HCT116 (cell line): ENCODE measurements at regions not wholly inside any gene's neighbourhood (a gene's known extent, or its start where the extent isn't known, plus 50 kb on each side); places are given as distances from the start of the nearest gene placed in this dataset.

ENCODE experiments used
- ATAC-seq: fragments of 200-7000 bp; cut with Tn5 transposase; 2 replicates; pipeline ENCODE4 v1.9.1; 2020; ENCODE audit warnings: mild to moderate bottlenecking, moderate library complexity
- BruUV-seq: library from RNA; stranded (reverse); fragments of 400-500 nt; replicated peaks from 2 replicates; lab custom pipeline; 2021; lab: Mats Ljungman, UMichigan
- CTCF ChIA-PET: fragments of 300-600 bp; sonication (Branson Sonifier 250); formaldehyde crosslinking; loops from one replicate; lab custom pipeline; 2021; ENCODE audit warnings: antibody characterized with exemption; lab: Charles Lee
- POLR2A ChIA-PET: fragments of 300-600, 350-600 bp; sonication (Branson Sonifier 250); formaldehyde crosslinking; loops from one replicate; lab custom pipeline; 2021; ENCODE audit warnings: antibody characterized with exemption; lab: Charles Lee
- RAD21 ChIA-PET, 2 experiments: fragments of 300-600 bp; sonication (Branson Sonifier 250); formaldehyde crosslinking; loops; one replicate each; lab custom pipeline; 2023; ENCODE audit warnings: low total read pairs in 2 of 2; ENCODE audit not compliant: uncharacterized antibody in 2 of 2, unreplicated experiment in 2 of 2, low non-redundant PET in 1 of 2; lab: Charles Lee
- DNase-seq: peaks from one replicate; pipeline ENCODE4 v3.0.0-alpha.2; 2010; ENCODE audit warnings: low read depth, low spot score
- H2AFZ ChIP-seq: fragments of 200-600 bp; shearing (Covaris generic), sonication (generic); 2 replicates; pipeline ENCODE4 v1.6.1; 2017; ENCODE audit warnings: low read depth, mixed run types, mixed read lengths, antibody characterized with exemption, low read length; ENCODE audit not compliant: poor library complexity, severe bottlenecking
- H3K27ac ChIP-seq: 2 replicates; pipeline ENCODE4 v1.5.1; 2012; ENCODE audit warnings: low read depth, low read length
- H3K27me3 ChIP-seq: fragments of 200-600 bp; sonication (generic); 2 replicates; pipeline ENCODE4 v1.6.1; 2016; ENCODE audit warnings: mixed run types, low read length, mixed read lengths; ENCODE audit not compliant: insufficient read depth
- H3K36me3 ChIP-seq, 2 experiments: fragments of 200-500 bp in 1 of 2; fragments of 200-600 bp in 1 of 2; sonication (Bioruptor generic) in 1 of 2; sonication (generic) in 1 of 2; 2 replicates each; pipeline versions ENCODE4 v1.5.1 to v1.6.1; 2014 to 2016; ENCODE audit warnings: low read length in 2 of 2, inconsistent platforms in 1 of 2, mixed read lengths in 1 of 2, mixed run types in 1 of 2; ENCODE audit not compliant: insufficient read depth in 2 of 2, control insufficient read depth in 1 of 2
- H3K4me1 ChIP-seq, 2 experiments: fragments of 200-600 bp in 1 of 2; sonication (generic) in 1 of 2; 2 replicates each; pipeline versions ENCODE4 v1.5.1 to v1.6.1; 2012 to 2017; ENCODE audit warnings: low read length in 2 of 2, inconsistent platforms in 1 of 2, mild to moderate bottlenecking in 1 of 2, mixed read lengths in 1 of 2, mixed run types in 1 of 2, moderate library complexity in 1 of 2; ENCODE audit not compliant: insufficient read depth in 2 of 2, control insufficient read depth in 1 of 2
- H3K4me2 ChIP-seq: fragments of 200-600 bp; sonication (generic); 2 replicates; pipeline ENCODE4 v1.6.1; 2017; ENCODE audit warnings: mixed run types, low read length, mixed read lengths
- H3K4me3 ChIP-seq, 2 experiments: fragments of 200-600 bp in 1 of 2; sonication (generic) in 1 of 2; replicated peaks in 1 of 2; 2 replicates each; pipeline ENCODE4 v1.5.1; 2011 to 2016; ENCODE audit warnings: low read length in 2 of 2, control low read depth in 1 of 2, low read depth in 1 of 2, mild to moderate bottlenecking in 1 of 2, mixed read lengths in 1 of 2, mixed run types in 1 of 2
- H3K79me2 ChIP-seq: fragments of 200-600 bp; sonication (generic); 2 replicates; pipeline ENCODE4 v1.6.1; 2017; ENCODE audit warnings: mild to moderate bottlenecking, mixed run types, low read length, moderate library complexity, mixed read lengths; ENCODE audit not compliant: insufficient read depth
- H3K9ac ChIP-seq: fragments of 200-600 bp; sonication (generic); 2 replicates; pipeline ENCODE4 v1.6.1; 2016; ENCODE audit warnings: low read length, mixed read lengths
- H3K9me2 ChIP-seq: fragments of 200-600 bp; sonication (generic), shearing (Covaris generic); 2 replicates; pipeline ENCODE4 v1.6.1; 2017; ENCODE audit warnings: mixed run types, mild to moderate bottlenecking, moderate library complexity; ENCODE audit not compliant: insufficient read depth
- H3K9me3 ChIP-seq, 2 experiments: fragments of 200-500 bp in 1 of 2; fragments of 200-600 bp in 1 of 2; sonication (Bioruptor generic) in 1 of 2; sonication (generic) in 1 of 2; 2 replicates each; pipeline ENCODE4 v1.6.1; 2014 to 2017; ENCODE audit warnings: low read length in 2 of 2, mixed read lengths in 2 of 2, inconsistent platforms in 1 of 2, low read depth in 1 of 2, mild to moderate bottlenecking in 1 of 2, mixed run types in 1 of 2, moderate library complexity in 1 of 2; ENCODE audit not compliant: control insufficient read depth in 1 of 2, insufficient read depth in 1 of 2
- H4K20me1 ChIP-seq: fragments of 200-600 bp; sonication (generic), shearing (Covaris generic); 2 replicates; pipeline ENCODE4 v1.6.1; 2017; ENCODE audit warnings: mixed run types, mild to moderate bottlenecking, moderate library complexity; ENCODE audit not compliant: insufficient read depth
- CBX3 ChIP-seq: IDR thresholded peaks from 2 replicates; pipeline ENCODE4 v1.6.1; 2012; ENCODE audit warnings: low read depth
- CEBPB ChIP-seq: IDR thresholded peaks from 2 replicates; pipeline ENCODE4 v1.6.1; 2012; ENCODE audit warnings: low read depth
- EZH2phosphoT487 ChIP-seq: fragments of 200-600 bp; IDR thresholded peaks from 2 replicates; pipeline ENCODE4 v1.6.1; 2018; ENCODE audit warnings: antibody characterized with exemption, borderline replicate concordance
- FOSL1 ChIP-seq: IDR thresholded peaks from 2 replicates; pipeline ENCODE4 v1.6.1; 2012; ENCODE audit warnings: low read depth
- POLR2A ChIP-seq: IDR thresholded peaks from 2 replicates; pipeline ENCODE4 v1.7.0; 2011; ENCODE audit warnings: borderline replicate concordance; ENCODE audit not compliant: insufficient read depth, insufficient read length; ENCODE audit errors: extremely low read depth
- POLR2AphosphoS5 ChIP-seq: IDR thresholded peaks from 2 replicates; pipeline ENCODE4 v1.6.1; 2011; ENCODE audit warnings: mild to moderate bottlenecking, low read depth, low read length, moderate library complexity
- SP1 ChIP-seq: IDR thresholded peaks from 2 replicates; pipeline ENCODE4 v1.6.1; 2012; ENCODE audit warnings: low read depth
- SRF ChIP-seq: IDR thresholded peaks from 2 replicates; pipeline ENCODE4 v1.6.1; 2012; ENCODE audit warnings: low read depth
- TCF7L2 ChIP-seq: IDR thresholded peaks from 2 replicates; pipeline ENCODE4 v1.7.0; 2011; ENCODE audit warnings: borderline replicate concordance, inconsistent platforms; ENCODE audit not compliant: insufficient read depth, insufficient read length; ENCODE audit errors: extremely low read depth
- ZFX ChIP-seq: fragments of 450-650 bp; IDR thresholded peaks from 2 replicates; pipeline ENCODE4 v1.6.1; 2017
- ZNF274 ChIP-seq: fragments of 200-500 bp; sonication (Bioruptor generic); IDR thresholded peaks from 2 replicates; pipeline ENCODE4 v1.6.1; 2014; ENCODE audit warnings: mild to moderate bottlenecking, low read depth, low read length, inconsistent platforms
- intact Hi-C: fragments of 100-400 bp; cut with micrococcal nuclease; formaldehyde crosslinking; loops from 2 replicates; pipeline ENCODE4 v1.10.0; 2022
- TF ChIP-seq, protein P1 (sequence below), 3 experiments: fragments of 200-600 bp in 1 of 3; sonication (generic) in 1 of 3; IDR thresholded peaks in 2 of 3; conservative IDR thresholded peaks in 1 of 3; 2 replicates each; pipeline ENCODE4 v1.5.1; 2012 to 2017; ENCODE audit warnings: low read depth in 2 of 3, low read length in 2 of 3, antibody characterized with exemption in 1 of 3, borderline replicate concordance in 1 of 3, control low read depth in 1 of 3, mild to moderate bottlenecking in 1 of 3, mixed read lengths in 1 of 3, mixed run types in 1 of 3, moderate library complexity in 1 of 3; ENCODE audit not compliant: insufficient read depth in 1 of 3
- TF ChIP-seq, protein P2 (sequence below): IDR thresholded peaks from 2 replicates; pipeline ENCODE4 v1.6.1; 2012
- TF ChIP-seq, protein P3 (sequence below): IDR thresholded peaks from 2 replicates; pipeline ENCODE4 v1.6.1; 2011; ENCODE audit warnings: mild to moderate bottlenecking, low read length, moderate library complexity; ENCODE audit not compliant: insufficient replicate concordance; ENCODE audit errors: extremely low read depth

GRCh38 chr6:140271759-140272377 is 897.4 kb upstream of the CITED2 start:
- ChIA-PET RAD21 (no interaction called here), CTCF (no interaction called here), POLR2A (no interaction called here)
- Histone ChIP-seq H3K27ac (no peak overlapping the region), H3K9me2 (no peaks in the 10 kb centered on the region), H2AFZ (no peak overlapping the region), H3K4me3 (no peak overlapping the region), H3K9ac (no peak overlapping the region), H3K27me3 (no peaks in the 10 kb centered on the region), H3K36me3 (no peaks in the 10 kb centered on the region), H3K4me1 (no peaks in the 10 kb centered on the region), H4K20me1 (no peaks in the 10 kb centered on the region), H3K9me3 (no peaks in the 10 kb centered on the region), H3K79me2 (no peaks in the 10 kb centered on the region), H3K4me2 (no peak overlapping the region)
- no peak for TF ChIP-seq EZH2phosphoT487
- TF ChIP-seq TCF7L2, result no peak
- TF ChIP-seq ZNF274, result no peak
- TF ChIP-seq ZFX, result no peak
- no peak for TF ChIP-seq CBX3
- TF ChIP-seq, protein P1, sequence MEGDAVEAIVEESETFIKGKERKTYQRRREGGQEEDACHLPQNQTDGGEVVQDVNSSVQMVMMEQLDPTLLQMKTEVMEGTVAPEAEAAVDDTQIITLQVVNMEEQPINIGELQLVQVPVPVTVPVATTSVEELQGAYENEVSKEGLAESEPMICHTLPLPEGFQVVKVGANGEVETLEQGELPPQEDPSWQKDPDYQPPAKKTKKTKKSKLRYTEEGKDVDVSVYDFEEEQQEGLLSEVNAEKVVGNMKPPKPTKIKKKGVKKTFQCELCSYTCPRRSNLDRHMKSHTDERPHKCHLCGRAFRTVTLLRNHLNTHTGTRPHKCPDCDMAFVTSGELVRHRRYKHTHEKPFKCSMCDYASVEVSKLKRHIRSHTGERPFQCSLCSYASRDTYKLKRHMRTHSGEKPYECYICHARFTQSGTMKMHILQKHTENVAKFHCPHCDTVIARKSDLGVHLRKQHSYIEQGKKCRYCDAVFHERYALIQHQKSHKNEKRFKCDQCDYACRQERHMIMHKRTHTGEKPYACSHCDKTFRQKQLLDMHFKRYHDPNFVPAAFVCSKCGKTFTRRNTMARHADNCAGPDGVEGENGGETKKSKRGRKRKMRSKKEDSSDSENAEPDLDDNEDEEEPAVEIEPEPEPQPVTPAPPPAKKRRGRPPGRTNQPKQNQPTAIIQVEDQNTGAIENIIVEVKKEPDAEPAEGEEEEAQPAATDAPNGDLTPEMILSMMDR (IDR thresholded peaks at IDR 0.05 in 2 of 3, conservative IDR thresholded peaks at IDR 0.05 in 1 of 3; ENCODE audit: borderline replicate concordance in 1 of 3, insufficient read depth in 1 of 3, low read depth in 2 of 3, low read length in 2 of 3), result no peak
- TF ChIP-seq, protein P2, sequence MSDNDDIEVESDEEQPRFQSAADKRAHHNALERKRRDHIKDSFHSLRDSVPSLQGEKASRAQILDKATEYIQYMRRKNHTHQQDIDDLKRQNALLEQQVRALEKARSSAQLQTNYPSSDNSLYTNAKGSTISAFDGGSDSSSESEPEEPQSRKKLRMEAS, result no peak
- TF ChIP-seq SRF, result no peak
- TF ChIP-seq SP1, result no peak
- TF ChIP-seq, protein P3, sequence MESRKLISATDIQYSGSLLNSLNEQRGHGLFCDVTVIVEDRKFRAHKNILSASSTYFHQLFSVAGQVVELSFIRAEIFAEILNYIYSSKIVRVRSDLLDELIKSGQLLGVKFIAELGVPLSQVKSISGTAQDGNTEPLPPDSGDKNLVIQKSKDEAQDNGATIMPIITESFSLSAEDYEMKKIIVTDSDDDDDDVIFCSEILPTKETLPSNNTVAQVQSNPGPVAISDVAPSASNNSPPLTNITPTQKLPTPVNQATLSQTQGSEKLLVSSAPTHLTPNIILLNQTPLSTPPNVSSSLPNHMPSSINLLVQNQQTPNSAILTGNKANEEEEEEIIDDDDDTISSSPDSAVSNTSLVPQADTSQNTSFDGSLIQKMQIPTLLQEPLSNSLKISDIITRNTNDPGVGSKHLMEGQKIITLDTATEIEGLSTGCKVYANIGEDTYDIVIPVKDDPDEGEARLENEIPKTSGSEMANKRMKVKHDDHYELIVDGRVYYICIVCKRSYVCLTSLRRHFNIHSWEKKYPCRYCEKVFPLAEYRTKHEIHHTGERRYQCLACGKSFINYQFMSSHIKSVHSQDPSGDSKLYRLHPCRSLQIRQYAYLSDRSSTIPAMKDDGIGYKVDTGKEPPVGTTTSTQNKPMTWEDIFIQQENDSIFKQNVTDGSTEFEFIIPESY, result no peak
- no peak for TF ChIP-seq CEBPB
- TF ChIP-seq FOSL1, result no peak
- TF ChIP-seq POLR2A, result no peak
- TF ChIP-seq POLR2AphosphoS5, result no peak
- ATAC-seq (no peak), DNase-seq (no peak)
- no TSS peak for BruUV-seq
- intact Hi-C loops, result no loop called here
